B cell (primary cell): ENCODE measurements at regions not wholly inside any gene's neighbourhood (a gene's known extent, or its start where the extent isn't known, plus 50 kb on each side); places are given as distances from the start of the nearest gene placed in this dataset.

Experiments used
- ATAC-seq: fragments of 200-7000 bp; cut with Tn5 transposase; one replicate; pipeline ENCODE4 v1.10.0; 2021; ENCODE audit warnings: low read depth, mild to moderate bottlenecking, moderate number of reproducible peaks, moderate library complexity
- CTCF ChIA-PET: fragments of 350-600 bp; sonication (Branson Sonifier 250); formaldehyde crosslinking; loops from one replicate; lab custom pipeline; 2021; ENCODE audit warnings: antibody characterized with exemption, inconsistent platforms; lab: Charles Lee
- POLR2A ChIA-PET: fragments of 350-600 bp; sonication (Branson Sonifier 250); formaldehyde crosslinking; loops from one replicate; lab custom pipeline; 2021; ENCODE audit warnings: antibody characterized with exemption; lab: Charles Lee
- DNase-seq: peaks from one replicate; pipeline ENCODE4 v3.0.0; 2013
- H2AFZ ChIP-seq: 2 replicates; pipeline ENCODE4 v1.6.1; 2012; ENCODE audit warnings: mild to moderate bottlenecking, low read depth, low read length; ENCODE audit not compliant: insufficient read depth, poor library complexity, severe bottlenecking
- H3K27ac ChIP-seq, 2 donors: 1 replicate in 1 of 2; 2 replicates in 1 of 2; pipeline ENCODE4 v1.5.1; 2012 to 2013; ENCODE audit warnings: low read length in 2 of 2, mild to moderate bottlenecking in 2 of 2, moderate library complexity in 1 of 2
- H3K27me3 ChIP-seq, 4 experiments: fragments of 200-600 bp in 1 of 4; sonication (generic) in 1 of 4; replicated peaks in 1 of 4; 1 replicate in 2 of 4; 2 replicates in 2 of 4; pipeline versions ENCODE4 v1.6.1 to v1.7.0; 2013 to 2016; ENCODE audit warnings: low read length in 3 of 4, mild to moderate bottlenecking in 2 of 4, mixed read lengths in 1 of 4, moderate library complexity in 1 of 4; ENCODE audit not compliant: insufficient read depth in 4 of 4, control insufficient read depth in 3 of 4; ENCODE audit errors: control extremely low read depth in 1 of 4
- H3K36me3 ChIP-seq, 2 experiments: replicated peaks in 1 of 2; 1 replicate in 1 of 2; 2 replicates in 1 of 2; pipeline versions ENCODE4 v1.6.1 to v1.7.1; 2013; ENCODE audit warnings: low read length in 1 of 2; ENCODE audit not compliant: insufficient read depth in 2 of 2, control insufficient read depth in 1 of 2; ENCODE audit errors: control extremely low read depth in 1 of 2, extremely low read depth in 1 of 2
- H3K4me1 ChIP-seq, 2 donors: fragments of 200-600 bp in 1 of 2; sonication (generic) in 1 of 2; 1 replicate in 1 of 2; 2 replicates in 1 of 2; pipeline versions ENCODE4 v1.5.1 to v1.6.1; 2013 to 2017; ENCODE audit warnings: low read length in 2 of 2; ENCODE audit not compliant: control insufficient read depth in 2 of 2, insufficient read depth in 2 of 2
- H3K4me2 ChIP-seq: replicated peaks from 2 replicates; pipeline ENCODE3; 2012; ENCODE audit warnings: mild to moderate bottlenecking, low read depth, low read length; ENCODE audit not compliant: poor library complexity, severe bottlenecking
- H3K4me3 ChIP-seq, 5 experiments: fragments of 200-600 bp in 1 of 5; sonication (generic) in 1 of 5; 1 replicate in 3 of 5; 2 replicates in 2 of 5; pipeline versions ENCODE4 v1.5.1 to v1.7.0; 2011 to 2016; ENCODE audit warnings: low read length in 4 of 5, mild to moderate bottlenecking in 4 of 5, low read depth in 2 of 5, control low read depth in 1 of 5, moderate library complexity in 1 of 5; ENCODE audit not compliant: insufficient read depth in 1 of 5; ENCODE audit errors: control extremely low read depth in 1 of 5, extremely low read depth in 1 of 5
- H3K79me2 ChIP-seq: fragments of 200-600 bp; sonication (generic); one replicate; pipeline ENCODE4 v1.6.0; 2016; ENCODE audit warnings: low read length; ENCODE audit not compliant: control insufficient read depth, insufficient read depth
- H3K9ac ChIP-seq: fragments of 200-600 bp; sonication (generic); 2 replicates; pipeline ENCODE4 v1.6.1; 2017; ENCODE audit warnings: mild to moderate bottlenecking, low read length, moderate library complexity
- H3K9me3 ChIP-seq, 3 donors: one replicate each; pipeline versions ENCODE4 v1.6.1 to v1.7.1; 2013; ENCODE audit warnings: low read length in 2 of 3; ENCODE audit not compliant: control insufficient read depth in 2 of 3, insufficient read depth in 1 of 3; ENCODE audit errors: control extremely low read depth in 1 of 3
- H4K20me1 ChIP-seq: 2 replicates; pipeline ENCODE4 v1.6.0; 2012; ENCODE audit warnings: mild to moderate bottlenecking, low read length; ENCODE audit not compliant: insufficient read depth, control insufficient read depth, poor library complexity, severe bottlenecking
- H3K27ac Mint-ChIP-seq: one replicate; pipeline ENCODE4 v1.8.0; 2021; ENCODE audit warnings: mixed read lengths
- H3K27me3 Mint-ChIP-seq: one replicate; pipeline ENCODE4 v1.8.0; 2021; ENCODE audit warnings: mixed read lengths
- H3K4me1 Mint-ChIP-seq: one replicate; pipeline ENCODE4 v1.8.0; 2021; ENCODE audit warnings: mixed read lengths
- H3K4me3 Mint-ChIP-seq: one replicate; pipeline ENCODE4 v1.8.0; 2021; ENCODE audit warnings: mixed read lengths
- H3K9me3 Mint-ChIP-seq: one replicate; pipeline ENCODE4 v1.8.0; 2022; ENCODE audit warnings: mixed read lengths; ENCODE audit not compliant: insufficient read depth
- CTCF ChIP-seq: fragments of 200-600 bp; IDR thresholded peaks from one replicate; pipeline ENCODE4 v1.8.0; 2022; ENCODE audit warnings: antibody characterized with exemption, mild to moderate bottlenecking
- EZH2 ChIP-seq: IDR thresholded peaks from 2 replicates; pipeline ENCODE4 v1.6.1; 2012; ENCODE audit warnings: borderline replicate concordance, low read depth, mild to moderate bottlenecking, moderate library complexity, low read length; ENCODE audit not compliant: insufficient read depth, poor library complexity, severe bottlenecking
- WGBS: methylation state at CpG from one replicate; pipeline ENCODE4 v1.1.5; 2013; ENCODE audit warnings: missing lambda C conversion rate; ENCODE audit not compliant: insufficient coverage; 5-methylcytosine and 5-hydroxymethylcytosine counted together
- intact Hi-C: fragments of 100-400 bp; cut with micrococcal nuclease; formaldehyde crosslinking; loops from one replicate; pipeline ENCODE4 v1.10.0; 2022

- no peaks in the 10 kb centered on the region for H3K9me3 Mint-ChIP-seq
- TF ChIP-seq CTCF = no peak
- TF ChIP-seq EZH2 = no peak
- no peak overlapping the region for H2AFZ ChIP-seq
- ATAC-seq (no peak), DNase-seq (no peak)
- no peaks in the 10 kb centered on the region for H4K20me1 ChIP-seq
- H3K4me3 ChIP-seq = no peak overlapping the region
- H3K9ac ChIP-seq = no peak overlapping the region
- 94% methylated on average over 1 of the region's 3 CpGs for WGBS
- no peaks in the 10 kb centered on the region for H3K36me3 ChIP-seq
- intact Hi-C loops = no loop called here
- H3K4me1 Mint-ChIP-seq = peaks cover under 1% of the 10 kb centered on the region
- H3K79me2 ChIP-seq = no peaks in the 10 kb centered on the region
- H3K4me1 ChIP-seq = peaks cover 0 to under 1% of the 10 kb centered on the region in 2 donors
- H3K27me3 Mint-ChIP-seq = peaks cover 9% of the 10 kb centered on the region
- no peaks in the 10 kb centered on the region for H3K9me3 ChIP-seq
- H3K4me3 Mint-ChIP-seq = no peak overlapping the region
- POLR2A ChIA-PET = no interaction called here
- H3K27ac ChIP-seq = no peak overlapping the region
- no peak overlapping the region for H3K27ac Mint-ChIP-seq
- no peaks in the 10 kb centered on the region for H3K27me3 ChIP-seq
- no peak overlapping the region for H3K4me2 ChIP-seq
- CTCF ChIA-PET = interaction anchor here (1.4 kb wide), 1 partner anchor 569 kb away, joined by 3 read pairs; no protein-coding TSS in a partner anchor
Measured at GRCh38 chr12:67925552-67925951, 63.7 kb upstream of the IFNG-AS1 start.

GRCh38 chr12:67926063-67926462 is 63.2 kb upstream of the IFNG-AS1 start:
- Histone ChIP-seq H2AFZ (no peak overlapping the region), H4K20me1 (no peaks in the 10 kb centered on the region), H3K79me2 (no peaks in the 10 kb centered on the region), H3K9ac (no peak overlapping the region), H3K27me3 (no peaks in the 10 kb centered on the region), H3K9me3 (no peaks in the 10 kb centered on the region), H3K4me3 (no peak overlapping the region), H3K36me3 (no peaks in the 10 kb centered on the region), H3K27ac (no peak overlapping the region), H3K4me1 (no peaks in the 10 kb centered on the region), H3K4me2 (no peak overlapping the region)
- ChIA-PET POLR2A (no interaction called here), CTCF (interaction anchor here (1.4 kb wide), 1 partner anchor 570 kb away, joined by 3 read pairs; no protein-coding TSS in a partner anchor)
- DNase-seq = no peak
- peaks cover 10% of the 10 kb centered on the region for H3K27me3 Mint-ChIP-seq
- H3K4me1 Mint-ChIP-seq = no peaks in the 10 kb centered on the region
- intact Hi-C loops = no loop called here
- H3K9me3 Mint-ChIP-seq = no peaks in the 10 kb centered on the region
- no peak overlapping the region for H3K4me3 Mint-ChIP-seq
- no peak overlapping the region for H3K27ac Mint-ChIP-seq
- TF ChIP-seq CTCF (no peak), EZH2 (no peak)
- ATAC-seq = no peak
- 100% methylated on average over 2 of the region's 3 CpGs for WGBS
